HG02610 (cell line): ENCODE measurements at regions not wholly inside any gene's neighbourhood (a gene's known extent, or its start where the extent isn't known, plus 50 kb on each side); places are given as distances from the start of the nearest gene placed in this dataset.
"Not testable (repeated sequence)": the region's sequence is repeated elsewhere in the genome, so short reads cannot be mapped to it uniquely, and the experiment has no call there.

Experiments
- ATAC-seq: cut with Tn5 transposase; IDR thresholded peaks from one replicate; pipeline ENCODE4 v1.9.1; 2021; ENCODE audit warnings: mild to moderate bottlenecking, moderate library complexity; ENCODE audit not compliant: unreplicated experiment

- ATAC-seq: peak; percentile 51
Measured at GRCh38 chrX:13387666-13388494, 68.0 kb upstream of the ATXN3L start.

GRCh38 chrX:13386636-13387035, 66.8 kb upstream of the ATXN3L start:
- ATAC-seq: no peak

GRCh38 chrX:13386092-13386491, 66.2 kb upstream of the ATXN3L start:
- no peak for ATAC-seq

GRCh38 chrX:13383907-13384306, 64.1 kb upstream of the ATXN3L start:
- ATAC-seq: no peak

GRCh38 chrX:13381514-13381913, 61.7 kb upstream of the ATXN3L start:
- ATAC-seq: no peak

GRCh38 chrX:13380211-13380610, 60.4 kb upstream of the ATXN3L start:
- ATAC-seq: no peak

GRCh38 chrX:13378562-13379518, 59.0 kb upstream of the ATXN3L start:
- not testable (repeated sequence) for ATAC-seq

- ATAC-seq: no peak
Measured at GRCh38 chrX:13377550-13377934, 57.7 kb upstream of the ATXN3L start.

GRCh38 chrX:13376857-13377549, 57.1 kb upstream of the ATXN3L start:
- ATAC-seq: no peak

- ATAC-seq: not testable (repeated sequence)
Measured at GRCh38 chrX:13375596-13375995, 55.7 kb upstream of the ATXN3L start.

- ATAC-seq: no peak
Measured at GRCh38 chrX:13374364-13374763, 54.5 kb upstream of the ATXN3L start.

- no peak for ATAC-seq
Measured at GRCh38 chrX:13373431-13374187, 53.8 kb upstream of the ATXN3L start.

- ATAC-seq: no peak
Measured at GRCh38 chrX:13373027-13373426, 53.2 kb upstream of the ATXN3L start.

- no peak for ATAC-seq
Measured at GRCh38 chrX:13372203-13372980, 52.5 kb upstream of the ATXN3L start.

GRCh38 chrX:13371186-13371585, 51.3 kb upstream of the ATXN3L start:
- no peak for ATAC-seq

GRCh38 chrX:13370713-13371112, 50.9 kb upstream of the ATXN3L start:
- no peak for ATAC-seq
